ENCODE measurements at regions not wholly inside any gene's neighbourhood (a gene's known extent, or its start where the extent isn't known, plus 50 kb on each side); places are given as distances from the start of the nearest gene placed in this dataset.

DNA sequence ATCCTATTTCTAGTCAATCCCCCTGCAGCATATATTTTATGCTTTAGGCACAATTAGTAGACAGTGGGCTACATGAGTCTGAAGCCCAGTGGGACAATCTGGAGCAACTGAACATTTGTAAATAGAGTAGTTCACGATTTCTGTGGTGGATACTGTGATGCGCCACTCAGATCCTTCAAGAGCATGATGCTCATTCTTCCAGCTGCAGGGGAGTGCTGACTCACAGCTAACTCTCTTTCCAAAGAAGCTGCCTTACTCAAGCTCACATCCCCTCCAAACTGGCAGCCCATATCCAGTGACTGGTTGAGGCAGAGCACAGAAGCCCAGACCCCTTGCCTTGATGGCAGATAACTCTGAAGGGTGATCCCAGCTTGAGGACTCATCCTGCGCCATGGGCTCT, 224.2 kb upstream of the EEA1 start:
- DNase-seq (ENCODE audit: low read depth, low spot score) = peak; percentile 50
- no peak for TF ChIP-seq CTCF (IDR thresholded peaks at IDR 0.05; ENCODE audit: low read depth, low read length)
- in situ Hi-C loops (cut with HindIII; ENCODE audit: low sequenced_read_pairs) = no loop called here
- H3K4me3 ChIP-seq (ENCODE audit: low read depth, low read length) = no peak overlapping the region

DNA sequence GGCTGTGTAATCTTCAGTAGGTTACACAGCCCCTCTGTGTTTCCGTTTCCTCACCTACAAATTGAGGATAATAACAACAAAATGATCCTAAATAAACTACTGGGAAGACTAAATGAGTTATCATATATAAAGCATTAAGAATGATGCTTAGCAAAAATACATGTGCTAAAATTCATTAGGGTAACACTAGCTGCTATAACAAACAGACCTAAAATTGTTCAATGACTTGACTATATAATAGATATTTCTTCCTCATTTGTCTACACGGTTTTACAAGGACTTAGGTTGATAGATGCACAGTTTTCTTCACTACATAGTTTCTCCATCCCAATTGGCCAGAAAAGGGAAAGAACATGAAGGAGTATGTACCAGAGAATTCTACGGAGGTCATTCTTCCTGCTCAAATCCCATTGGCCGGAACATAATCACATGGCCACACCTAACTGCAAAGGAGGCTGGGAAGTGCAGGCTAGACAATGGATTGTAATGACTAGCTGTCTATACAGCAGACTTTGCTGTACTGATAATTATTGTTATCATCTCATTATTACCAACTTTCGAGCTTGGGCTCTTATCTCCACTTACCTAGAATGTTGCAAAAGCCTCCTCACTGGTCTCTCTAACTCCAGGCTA, 223.5 kb upstream of the NUDT4 start:
- DNase-seq (ENCODE audit: low read depth, low spot score) = no peak
- TF ChIP-seq CTCF (IDR thresholded peaks at IDR 0.05; ENCODE audit: low read depth, low read length) = no peak
- H3K4me3 ChIP-seq (ENCODE audit: low read depth, low read length) = no peak overlapping the region
- in situ Hi-C loops (cut with HindIII; ENCODE audit: low sequenced_read_pairs) = no loop called here

GRCh38 chr12:93154753-93155480, 222.8 kb upstream of the NUDT4 start:
- no peak overlapping the region for H3K4me3 ChIP-seq (ENCODE audit: low read depth, low read length)

GRCh38 chr12:93156086-93156716, 221.5 kb upstream of the NUDT4 start:
- H3K4me3 ChIP-seq (ENCODE audit: low read depth, low read length) = no peak overlapping the region
- in situ Hi-C loops (cut with HindIII; ENCODE audit: low sequenced_read_pairs) = no loop called here
- TF ChIP-seq CTCF (IDR thresholded peaks at IDR 0.05; ENCODE audit: low read depth, low read length) = no peak
- no peak for DNase-seq (ENCODE audit: low read depth, low spot score)

More at GRCh38 chr12:93154753-93155480, 222.8 kb upstream of the NUDT4 start:
- no peak for DNase-seq (ENCODE audit: low read depth, low spot score)
- in situ Hi-C loops (cut with HindIII; ENCODE audit: low sequenced_read_pairs) = no loop called here
- no peak for TF ChIP-seq CTCF (IDR thresholded peaks at IDR 0.05; ENCODE audit: low read depth, low read length)

DNA sequence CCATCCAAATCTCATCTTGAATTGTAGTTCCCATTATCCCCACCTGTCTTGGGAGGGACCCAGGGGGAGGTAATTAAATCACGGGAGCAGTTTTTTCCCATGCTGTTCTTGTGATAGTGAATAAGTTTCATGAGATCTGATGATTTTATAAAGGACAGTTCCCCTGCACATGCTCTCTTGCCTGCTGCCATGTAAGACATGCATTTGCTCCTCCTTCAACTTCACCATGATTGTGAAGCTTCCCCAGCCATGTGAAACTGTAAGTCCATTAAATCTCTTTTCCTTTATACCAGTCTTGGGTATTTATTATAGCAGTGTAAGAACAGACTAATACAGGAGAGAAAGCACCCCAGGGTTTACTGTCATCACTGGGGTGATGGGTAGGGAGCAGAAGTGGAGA, 220.4 kb upstream of the NUDT4 start:
- no peak for DNase-seq (ENCODE audit: low read depth, low spot score)
- in situ Hi-C loops (cut with HindIII; ENCODE audit: low sequenced_read_pairs) = no loop called here
- no peak overlapping the region for H3K4me3 ChIP-seq (ENCODE audit: low read depth, low read length)
- TF ChIP-seq CTCF (IDR thresholded peaks at IDR 0.05; ENCODE audit: low read depth, low read length) = no peak

GRCh38 chr12:93158065-93158843, 219.5 kb upstream of the NUDT4 start:
- in situ Hi-C loops (cut with HindIII; ENCODE audit: low sequenced_read_pairs) = no loop called here
- no peak overlapping the region for H3K4me3 ChIP-seq (ENCODE audit: low read depth, low read length)
- no peak for DNase-seq (ENCODE audit: low read depth, low spot score)
- no peak for TF ChIP-seq CTCF (IDR thresholded peaks at IDR 0.05; ENCODE audit: low read depth, low read length)
